B cell (primary cell): ENCODE measurements at regions not wholly inside any gene's neighbourhood (a gene's known extent, or its start where the extent isn't known, plus 50 kb on each side); places are given as distances from the start of the nearest gene placed in this dataset.
"Not testable (repeated sequence)": the region's sequence is repeated elsewhere in the genome, so short reads cannot be mapped to it uniquely, and the experiment has no call there.

Experiments
- ATAC-seq: fragments of 200-7000 bp; cut with Tn5 transposase; one replicate; pipeline ENCODE4 v1.10.0; 2021; ENCODE audit warnings: low read depth, mild to moderate bottlenecking, moderate number of reproducible peaks, moderate library complexity
- CTCF ChIA-PET: fragments of 350-600 bp; sonication (Branson Sonifier 250); formaldehyde crosslinking; loops from one replicate; lab custom pipeline; 2021; ENCODE audit warnings: antibody characterized with exemption, inconsistent platforms; lab: Charles Lee
- POLR2A ChIA-PET: fragments of 350-600 bp; sonication (Branson Sonifier 250); formaldehyde crosslinking; loops from one replicate; lab custom pipeline; 2021; ENCODE audit warnings: antibody characterized with exemption; lab: Charles Lee
- DNase-seq: peaks from one replicate; pipeline ENCODE4 v3.0.0; 2013
- H2AFZ ChIP-seq: 2 replicates; pipeline ENCODE4 v1.6.1; 2012; ENCODE audit warnings: mild to moderate bottlenecking, low read depth, low read length; ENCODE audit not compliant: insufficient read depth, poor library complexity, severe bottlenecking
- H3K27ac ChIP-seq, 2 donors: 1 replicate in 1 of 2; 2 replicates in 1 of 2; pipeline ENCODE4 v1.5.1; 2012 to 2013; ENCODE audit warnings: low read length in 2 of 2, mild to moderate bottlenecking in 2 of 2, moderate library complexity in 1 of 2
- H3K27me3 ChIP-seq, 4 experiments: fragments of 200-600 bp in 1 of 4; sonication (generic) in 1 of 4; replicated peaks in 1 of 4; 1 replicate in 2 of 4; 2 replicates in 2 of 4; pipeline versions ENCODE4 v1.6.1 to v1.7.0; 2013 to 2016; ENCODE audit warnings: low read length in 3 of 4, mild to moderate bottlenecking in 2 of 4, mixed read lengths in 1 of 4, moderate library complexity in 1 of 4; ENCODE audit not compliant: insufficient read depth in 4 of 4, control insufficient read depth in 3 of 4; ENCODE audit errors: control extremely low read depth in 1 of 4
- H3K36me3 ChIP-seq, 2 experiments: replicated peaks in 1 of 2; 1 replicate in 1 of 2; 2 replicates in 1 of 2; pipeline versions ENCODE4 v1.6.1 to v1.7.1; 2013; ENCODE audit warnings: low read length in 1 of 2; ENCODE audit not compliant: insufficient read depth in 2 of 2, control insufficient read depth in 1 of 2; ENCODE audit errors: control extremely low read depth in 1 of 2, extremely low read depth in 1 of 2
- H3K4me1 ChIP-seq, 2 donors: fragments of 200-600 bp in 1 of 2; sonication (generic) in 1 of 2; 1 replicate in 1 of 2; 2 replicates in 1 of 2; pipeline versions ENCODE4 v1.5.1 to v1.6.1; 2013 to 2017; ENCODE audit warnings: low read length in 2 of 2; ENCODE audit not compliant: control insufficient read depth in 2 of 2, insufficient read depth in 2 of 2
- H3K4me2 ChIP-seq: replicated peaks from 2 replicates; pipeline ENCODE3; 2012; ENCODE audit warnings: mild to moderate bottlenecking, low read depth, low read length; ENCODE audit not compliant: poor library complexity, severe bottlenecking
- H3K4me3 ChIP-seq, 5 experiments: fragments of 200-600 bp in 1 of 5; sonication (generic) in 1 of 5; 1 replicate in 3 of 5; 2 replicates in 2 of 5; pipeline versions ENCODE4 v1.5.1 to v1.7.0; 2011 to 2016; ENCODE audit warnings: low read length in 4 of 5, mild to moderate bottlenecking in 4 of 5, low read depth in 2 of 5, control low read depth in 1 of 5, moderate library complexity in 1 of 5; ENCODE audit not compliant: insufficient read depth in 1 of 5; ENCODE audit errors: control extremely low read depth in 1 of 5, extremely low read depth in 1 of 5
- H3K79me2 ChIP-seq: fragments of 200-600 bp; sonication (generic); one replicate; pipeline ENCODE4 v1.6.0; 2016; ENCODE audit warnings: low read length; ENCODE audit not compliant: control insufficient read depth, insufficient read depth
- H3K9ac ChIP-seq: fragments of 200-600 bp; sonication (generic); 2 replicates; pipeline ENCODE4 v1.6.1; 2017; ENCODE audit warnings: mild to moderate bottlenecking, low read length, moderate library complexity
- H3K9me3 ChIP-seq, 3 donors: one replicate each; pipeline versions ENCODE4 v1.6.1 to v1.7.1; 2013; ENCODE audit warnings: low read length in 2 of 3; ENCODE audit not compliant: control insufficient read depth in 2 of 3, insufficient read depth in 1 of 3; ENCODE audit errors: control extremely low read depth in 1 of 3
- H4K20me1 ChIP-seq: 2 replicates; pipeline ENCODE4 v1.6.0; 2012; ENCODE audit warnings: mild to moderate bottlenecking, low read length; ENCODE audit not compliant: insufficient read depth, control insufficient read depth, poor library complexity, severe bottlenecking
- H3K27ac Mint-ChIP-seq: one replicate; pipeline ENCODE4 v1.8.0; 2021; ENCODE audit warnings: mixed read lengths
- H3K27me3 Mint-ChIP-seq: one replicate; pipeline ENCODE4 v1.8.0; 2021; ENCODE audit warnings: mixed read lengths
- H3K4me1 Mint-ChIP-seq: one replicate; pipeline ENCODE4 v1.8.0; 2021; ENCODE audit warnings: mixed read lengths
- H3K4me3 Mint-ChIP-seq: one replicate; pipeline ENCODE4 v1.8.0; 2021; ENCODE audit warnings: mixed read lengths
- H3K9me3 Mint-ChIP-seq: one replicate; pipeline ENCODE4 v1.8.0; 2022; ENCODE audit warnings: mixed read lengths; ENCODE audit not compliant: insufficient read depth
- WGBS: methylation state at CpG from one replicate; pipeline ENCODE4 v1.1.5; 2013; ENCODE audit warnings: missing lambda C conversion rate; ENCODE audit not compliant: insufficient coverage; 5-methylcytosine and 5-hydroxymethylcytosine counted together
- intact Hi-C: fragments of 100-400 bp; cut with micrococcal nuclease; formaldehyde crosslinking; loops from one replicate; pipeline ENCODE4 v1.10.0; 2022

- ATAC-seq: not testable (repeated sequence)
These were observed 118.0 kb downstream of the ATP6V0E2 start for GRCh38 chr7:149991652-149992302.

DNA sequence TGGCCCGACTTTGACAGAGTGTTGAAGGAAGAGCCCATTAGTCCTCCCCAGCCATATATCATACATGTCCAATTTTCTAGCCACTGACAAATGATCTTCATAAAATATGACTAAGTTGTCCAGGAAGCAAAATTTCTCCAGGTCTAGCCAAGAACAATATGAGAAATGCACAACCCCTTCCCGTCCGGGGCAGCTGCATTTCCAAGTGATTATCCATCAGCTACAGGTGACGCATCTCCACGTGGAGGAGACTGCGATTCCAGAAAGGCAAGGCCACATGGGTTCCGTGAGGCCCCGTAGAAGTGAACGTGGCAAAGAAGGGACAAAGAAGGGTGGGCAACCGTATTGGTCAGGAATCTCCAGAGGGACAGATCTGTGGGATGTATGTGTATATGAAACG lies 118.6 kb downstream of the ATP6V0E2 start:
- intact Hi-C loops, ATAC-seq, H3K4me1 Mint-ChIP-seq, H3K27ac ChIP-seq, H3K4me3 Mint-ChIP-seq, H3K9me3 Mint-ChIP-seq, H3K36me3 ChIP-seq, H2AFZ ChIP-seq, H3K27me3 ChIP-seq, H3K9me3 ChIP-seq, POLR2A ChIA-PET, CTCF ChIA-PET, H3K79me2 ChIP-seq, H4K20me1 ChIP-seq, H3K4me3 ChIP-seq, H3K4me2 ChIP-seq, DNase-seq, H3K4me1 ChIP-seq, H3K27me3 Mint-ChIP-seq, H3K9ac ChIP-seq, H3K27ac Mint-ChIP-seq: not testable (repeated sequence)
- 84% methylated on average over 8 of the region's 11 CpGs for WGBS

More at GRCh38 chr7:149991652-149992302, 118.0 kb downstream of the ATP6V0E2 start:
- H3K4me3 ChIP-seq, H3K27ac ChIP-seq, intact Hi-C loops, H2AFZ ChIP-seq, H3K36me3 ChIP-seq, H3K9me3 ChIP-seq, H3K4me1 ChIP-seq, CTCF ChIA-PET, H3K27ac Mint-ChIP-seq, H3K4me2 ChIP-seq, DNase-seq, H3K79me2 ChIP-seq, H3K4me3 Mint-ChIP-seq, H3K9ac ChIP-seq, H3K9me3 Mint-ChIP-seq, H3K4me1 Mint-ChIP-seq, H3K27me3 ChIP-seq, POLR2A ChIA-PET, H3K27me3 Mint-ChIP-seq, H4K20me1 ChIP-seq: not testable (repeated sequence)
- no CpG with 5 or more reads among the region's 8 CpGs for WGBS

DNA sequence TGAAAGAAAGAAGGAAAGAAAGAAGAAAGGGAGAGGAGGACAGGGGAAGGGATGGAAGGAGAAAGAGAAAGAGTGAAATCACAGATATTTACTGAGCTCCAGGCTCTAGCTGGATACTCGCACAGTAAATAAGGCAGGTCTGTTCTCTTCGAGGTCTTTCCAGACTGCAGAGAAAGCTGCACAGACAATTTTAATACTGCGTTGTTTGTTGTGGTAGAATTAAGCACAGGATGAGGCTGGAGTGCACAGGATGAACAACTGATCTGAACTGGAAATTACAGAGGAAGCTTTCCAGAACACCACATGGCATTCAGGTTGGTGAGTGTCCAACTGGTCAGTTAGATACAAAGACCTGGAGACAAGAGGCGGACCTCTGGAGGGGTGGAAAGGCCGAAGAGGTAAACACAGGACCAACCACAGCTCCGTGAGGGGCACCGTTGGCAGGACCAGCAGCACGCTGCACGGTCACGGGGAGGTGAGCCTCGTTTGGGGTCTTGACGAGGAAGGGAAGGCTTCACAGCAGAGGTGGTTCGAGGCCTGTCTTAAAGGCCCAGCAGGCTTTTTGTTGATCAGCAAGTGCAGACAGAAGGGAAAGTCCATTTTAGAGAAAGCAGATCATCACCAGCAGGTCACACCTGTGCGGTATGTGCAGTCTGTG lies 121.7 kb downstream of the ATP6V0E2 start:
- CTCF ChIA-PET, H3K4me3 Mint-ChIP-seq, H3K9ac ChIP-seq, H3K9me3 ChIP-seq, H4K20me1 ChIP-seq, H3K4me3 ChIP-seq, DNase-seq, H3K4me2 ChIP-seq, ATAC-seq, H3K4me1 Mint-ChIP-seq, H2AFZ ChIP-seq, H3K9me3 Mint-ChIP-seq, H3K36me3 ChIP-seq, H3K79me2 ChIP-seq, H3K27me3 Mint-ChIP-seq, H3K27ac Mint-ChIP-seq, H3K27me3 ChIP-seq, H3K4me1 ChIP-seq, intact Hi-C loops, H3K27ac ChIP-seq, POLR2A ChIA-PET: not testable (repeated sequence)
- 85% methylated on average over 11 of the region's 14 CpGs for WGBS
